HL-60/S4 treated with retinoic acid at 250 ng/mL for 4 days and 3 days (cell line): ENCODE measurements at regions not wholly inside any gene's neighbourhood (a gene's known extent, or its start where the extent isn't known, plus 50 kb on each side); places are given as distances from the start of the nearest gene placed in this dataset.
"Not testable (repeated sequence)": the region's sequence is repeated elsewhere in the genome, so short reads cannot be mapped to it uniquely, and the experiment has no call there.

Experiments used
- in situ Hi-C: fragments of 300-500 bp; cut with MboI; formaldehyde crosslinking; loops from 2 replicates; pipeline ENCODE4 v1.7.0; 2022; ENCODE audit warnings: low sequenced_read_pairs

DNA sequence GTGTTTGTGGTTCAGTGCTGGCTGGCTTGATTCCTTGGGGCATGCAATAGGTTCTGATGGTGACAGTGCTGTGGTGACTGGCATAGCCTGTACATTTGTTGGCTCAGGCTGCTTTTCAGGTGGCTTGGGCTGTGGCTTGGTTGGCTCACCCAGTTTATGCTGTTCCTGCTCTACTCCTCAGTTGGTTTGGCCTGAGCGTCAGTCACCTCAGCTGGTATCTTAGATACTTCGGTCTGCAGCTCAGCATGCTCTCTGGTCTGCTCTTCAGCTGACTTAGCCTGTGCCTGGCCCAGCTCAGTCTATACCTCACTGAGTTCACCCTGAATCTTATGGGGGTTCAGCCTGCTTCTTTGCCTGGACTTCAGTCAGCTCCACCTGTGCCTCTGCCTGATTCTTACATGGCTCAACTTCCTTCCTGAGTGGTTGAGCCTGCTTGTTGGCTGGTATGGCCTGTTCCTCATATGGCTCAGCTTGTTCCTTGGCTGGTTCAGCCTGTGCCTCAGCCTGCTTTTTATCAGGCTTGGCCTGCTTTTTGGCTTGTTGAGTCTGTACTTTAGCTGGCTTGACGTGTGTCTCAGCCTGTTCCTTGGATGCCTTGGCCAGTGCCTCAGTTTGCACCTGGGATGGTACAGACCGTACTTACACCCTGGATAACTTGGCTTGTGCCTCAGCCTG lies 170.6 kb downstream of the MSN start:
- in situ Hi-C loops = no loop called here

DNA sequence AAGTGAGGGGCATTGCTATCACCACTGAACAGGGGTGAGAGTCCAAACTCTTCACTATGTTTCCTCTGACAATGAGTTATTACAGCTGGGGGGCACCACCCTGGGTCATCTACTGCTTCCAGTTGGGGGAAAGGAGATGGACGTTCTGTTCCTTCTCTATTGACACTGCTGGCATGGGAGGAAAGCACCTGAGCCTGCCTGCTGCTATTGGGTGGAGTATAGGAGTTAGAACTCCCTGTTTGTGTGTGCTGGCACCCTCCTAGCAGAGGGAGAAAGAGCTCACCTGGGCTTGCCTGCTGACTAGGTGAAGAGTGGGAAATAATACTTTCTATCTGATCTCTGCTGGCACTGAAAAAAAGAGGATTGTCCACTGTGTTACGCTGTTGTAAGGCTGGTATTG lies 163.8 kb downstream of the MSN start:
- in situ Hi-C loops = no loop called here

GRCh38 chrX:65828599-65828998 lies 161.1 kb downstream of the MSN start:
- in situ Hi-C loops = no loop called here

GRCh38 chrX:65825226-65825625 lies 157.8 kb downstream of the MSN start:
- in situ Hi-C loops = not testable (repeated sequence)

DNA sequence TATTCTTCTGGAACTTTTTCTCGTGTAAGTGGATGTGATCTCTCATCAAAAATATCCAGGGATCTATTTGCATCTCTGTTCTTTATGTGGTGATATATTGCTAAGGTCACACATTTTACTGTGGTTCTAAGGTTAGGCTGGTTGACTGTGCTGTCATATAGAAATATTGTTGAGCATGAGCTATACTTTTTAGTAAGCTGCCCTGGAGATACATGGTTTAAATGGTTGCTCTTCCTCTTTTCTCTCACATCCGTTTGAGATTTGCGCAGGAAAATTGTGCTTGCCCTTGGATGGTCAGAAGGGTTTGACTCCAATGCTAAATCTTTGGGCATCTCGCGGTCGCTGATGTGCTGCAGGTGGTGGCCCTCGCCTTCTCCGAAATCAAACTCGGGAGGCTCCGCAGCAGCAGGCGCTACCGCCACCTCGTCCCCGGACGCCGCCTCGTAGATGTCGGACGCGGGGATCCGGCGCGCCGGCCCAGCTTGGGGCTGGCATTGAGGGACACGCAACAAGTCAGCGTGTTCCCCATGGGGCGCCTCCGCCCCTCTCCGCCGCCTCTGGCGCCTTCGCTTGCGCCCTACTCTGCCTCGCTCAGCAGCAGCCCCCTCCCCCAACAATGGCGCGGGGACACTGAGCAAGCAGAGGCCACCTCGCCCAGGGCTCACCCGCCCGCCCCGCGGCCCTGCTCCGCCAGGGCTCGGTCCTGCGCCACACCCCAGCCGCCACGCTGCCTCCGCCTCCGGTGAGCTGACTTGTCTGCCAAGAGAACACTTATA lies 154.5 kb downstream of the MSN start:
- in situ Hi-C loops = no loop called here

DNA sequence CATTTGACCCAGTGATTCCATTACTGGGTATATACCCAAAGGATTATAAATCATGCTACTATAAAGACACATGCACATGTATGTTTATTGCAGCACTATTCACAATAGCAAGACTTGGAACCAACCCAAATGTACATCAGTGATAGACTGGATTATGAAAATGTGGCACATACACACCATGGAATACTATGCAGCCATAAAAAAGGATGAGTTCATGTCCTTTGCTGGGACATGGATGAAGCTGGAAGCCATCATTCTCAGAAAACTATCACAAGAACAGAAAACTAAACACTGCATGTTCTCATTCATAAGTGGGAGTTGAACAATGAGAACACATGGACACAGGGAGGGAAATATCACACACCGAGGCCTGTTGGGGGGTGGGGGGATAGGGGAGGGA lies 152.5 kb downstream of the MSN start:
- in situ Hi-C loops = not testable (repeated sequence)

DNA sequence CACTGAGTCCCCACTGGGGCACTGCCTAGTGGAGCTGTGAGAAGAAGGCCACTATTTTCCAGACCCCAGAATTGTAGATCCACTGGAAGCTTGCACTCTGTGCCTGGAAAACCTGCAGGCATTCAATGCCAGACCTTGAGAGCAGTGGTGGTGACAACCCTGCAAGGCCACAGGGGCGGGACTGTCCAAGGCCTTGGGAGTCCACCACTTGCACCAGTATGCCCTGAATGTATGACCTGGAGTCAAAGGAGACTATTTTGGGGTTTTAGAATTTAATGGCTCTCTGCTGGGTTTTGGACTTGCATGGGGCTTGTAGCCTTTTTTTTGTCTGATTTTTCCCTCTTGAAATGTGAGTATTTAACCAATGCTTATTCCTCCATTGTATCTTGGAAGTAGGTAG lies 145.8 kb downstream of the MSN start:
- in situ Hi-C loops = no loop called here

- in situ Hi-C loops = no loop called here
Observed at GRCh38 chrX:65811558-65812228, 144.2 kb downstream of the MSN start.
